Stimulated activated CD8-positive, alpha-beta memory T cell treated with anti-CD3 and anti-CD28 coated beads, Interleukin-4, amount 100 ng/mL, for 4 hours (primary cell): ENCODE measurements at regions not wholly inside any gene's neighbourhood (a gene's known extent, or its start where the extent isn't known, plus 50 kb on each side); places are given as distances from the start of the nearest gene placed in this dataset.
"Not testable (repeated sequence)": the region's sequence is repeated elsewhere in the genome, so short reads cannot be mapped to it uniquely, and the experiment has no call there.

ENCODE experiments used
- DNase-seq, 2 donors: peaks; one replicate each; pipeline ENCODE4 v3.0.0-alpha.2; 2020; ENCODE audit warnings: low read depth in 2 of 2, low spot score in 1 of 2

DNA sequence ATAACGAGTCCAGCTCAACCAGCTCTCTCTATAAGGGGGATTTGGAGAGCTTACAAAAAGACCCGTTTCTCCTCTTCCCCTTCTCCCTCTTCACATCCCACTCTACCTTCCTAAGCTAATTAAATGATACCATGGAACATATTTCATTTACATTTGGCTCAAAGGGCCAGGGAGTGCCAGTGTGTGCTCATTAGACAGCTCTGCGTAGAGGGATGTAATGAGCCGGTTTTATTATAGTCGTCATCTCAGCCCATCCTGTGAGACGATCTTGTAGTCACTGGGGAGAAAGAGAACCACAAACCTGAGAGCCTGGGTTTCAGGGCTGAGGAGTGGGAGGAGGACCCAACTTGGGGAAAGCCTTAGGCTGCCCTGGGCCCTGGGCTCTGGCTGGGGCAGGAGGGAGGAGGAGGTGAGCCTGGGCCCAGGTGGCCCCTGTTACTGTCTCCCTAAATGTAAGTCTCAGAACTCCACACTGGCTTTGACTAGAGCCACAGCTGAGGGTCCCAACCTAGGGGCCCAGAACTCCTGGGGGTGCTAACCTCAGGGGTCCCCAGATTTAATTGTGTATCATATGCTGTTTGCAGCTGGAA lies 354.6 kb downstream of the MATN1 start:
- DNase-seq, result no peak

- no peak for DNase-seq
These were observed 356.5 kb downstream of the MATN1 start for GRCh38 chr1:30366911-30367310.

- DNase-seq, result no peak
These were observed 357.2 kb downstream of the MATN1 start for GRCh38 chr1:30366199-30366598.

DNA sequence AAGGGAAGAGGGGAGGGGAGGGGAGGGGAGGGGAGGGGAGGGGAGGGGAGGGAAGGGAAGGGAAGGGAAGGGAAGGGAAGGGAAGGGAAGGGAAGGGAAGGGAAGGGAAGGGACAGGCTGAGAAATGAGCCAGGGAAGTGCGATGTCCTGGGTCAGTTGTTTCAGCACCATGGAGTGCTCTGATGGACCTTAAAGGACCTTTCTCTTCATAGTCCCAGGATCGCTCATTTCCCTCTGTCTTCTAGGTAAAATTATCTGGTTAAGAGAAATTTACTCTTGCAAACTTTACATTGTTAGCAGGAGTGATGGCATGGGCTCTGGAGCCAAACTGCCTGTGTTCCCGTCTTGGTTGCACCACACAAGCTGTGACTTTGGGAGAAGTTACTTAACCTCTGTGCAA lies 357.8 kb downstream of the MATN1 start:
- DNase-seq, result no peak

GRCh38 chr1:30363031-30363430 lies 360.4 kb downstream of the MATN1 start:
- no peak for DNase-seq

GRCh38 chr1:30362603-30362990 lies 360.8 kb downstream of the MATN1 start:
- DNase-seq, result no peak

GRCh38 chr1:30361890-30362602 lies 361.3 kb downstream of the MATN1 start:
- DNase-seq, result not testable (repeated sequence)

GRCh38 chr1:30360753-30361152 lies 362.6 kb downstream of the MATN1 start:
- no peak for DNase-seq

DNA sequence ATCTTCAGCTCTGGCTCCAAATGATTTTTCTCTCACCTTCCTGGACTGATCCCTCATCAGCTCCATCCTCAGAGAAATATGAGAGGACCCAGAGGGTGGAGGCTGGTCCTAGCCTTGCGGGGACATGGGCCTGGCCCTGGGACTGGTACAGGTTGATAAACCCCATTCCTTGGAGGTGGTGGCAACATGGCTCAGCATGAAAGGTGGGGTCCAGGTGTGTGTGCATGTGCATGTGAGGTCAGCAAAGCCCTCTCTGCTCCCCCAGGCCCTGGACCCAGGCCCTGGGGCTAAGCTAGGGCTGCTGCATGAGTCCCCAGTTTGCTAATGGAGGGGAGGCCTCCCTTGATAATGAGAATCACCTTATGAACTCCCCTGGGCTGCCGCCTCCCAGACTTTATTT lies 363.1 kb downstream of the MATN1 start:
- DNase-seq, result no peak

DNA sequence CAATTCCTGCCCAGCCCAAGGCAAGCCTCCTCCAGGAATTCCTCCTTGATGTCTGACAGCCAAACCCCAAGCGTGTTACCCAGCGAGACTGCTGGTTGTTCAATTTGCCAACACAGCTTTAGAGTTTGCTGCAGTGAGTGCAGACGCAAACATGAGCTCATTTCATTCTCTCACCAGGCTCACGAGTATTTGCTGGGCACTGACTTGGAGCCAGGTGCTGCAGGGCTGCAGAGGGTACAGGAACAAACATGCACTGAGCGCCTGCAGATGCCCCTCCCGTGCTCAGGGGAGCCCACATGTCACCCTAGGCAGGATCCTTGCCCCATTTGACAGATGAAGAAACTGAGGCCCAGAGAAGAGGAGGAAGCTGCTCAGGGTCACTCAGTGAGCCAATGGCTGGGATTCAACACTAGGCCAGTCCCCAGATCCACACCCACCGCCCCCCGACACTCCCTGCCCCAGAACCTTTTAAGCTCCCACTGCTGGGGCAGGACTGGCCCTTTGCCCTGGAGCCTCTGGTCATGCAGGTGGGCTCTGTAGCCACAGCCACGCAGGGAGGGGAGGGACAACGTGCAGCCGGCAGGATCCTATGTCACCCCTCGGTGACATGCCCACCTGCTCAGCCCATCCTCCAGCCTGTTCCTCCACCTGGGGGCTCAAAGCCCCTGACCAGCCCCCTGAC lies 363.7 kb downstream of the MATN1 start:
- DNase-seq, result no peak

DNA sequence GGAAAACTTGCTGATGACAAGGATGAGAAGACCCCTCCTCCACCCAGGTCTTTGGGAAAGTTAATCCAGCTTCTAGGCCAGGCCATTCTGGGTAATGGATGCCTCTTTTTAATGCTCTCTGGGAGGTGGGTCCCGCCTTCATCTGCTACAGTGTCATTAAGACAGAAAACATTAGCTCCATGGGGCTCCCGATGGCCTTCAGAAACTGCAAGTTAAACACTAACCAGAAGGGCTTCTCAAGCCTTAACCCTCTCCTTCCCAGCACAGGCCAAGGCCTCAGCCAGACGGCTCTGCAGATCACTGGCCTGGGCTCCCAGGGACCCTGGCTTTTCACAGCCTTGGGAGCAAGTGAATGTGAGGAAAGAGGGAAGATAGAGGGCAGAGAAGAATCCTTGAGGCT lies 364.9 kb downstream of the MATN1 start:
- DNase-seq, result no peak

GRCh38 chr1:30356839-30357238 lies 366.5 kb downstream of the MATN1 start:
- DNase-seq, result no peak

DNA sequence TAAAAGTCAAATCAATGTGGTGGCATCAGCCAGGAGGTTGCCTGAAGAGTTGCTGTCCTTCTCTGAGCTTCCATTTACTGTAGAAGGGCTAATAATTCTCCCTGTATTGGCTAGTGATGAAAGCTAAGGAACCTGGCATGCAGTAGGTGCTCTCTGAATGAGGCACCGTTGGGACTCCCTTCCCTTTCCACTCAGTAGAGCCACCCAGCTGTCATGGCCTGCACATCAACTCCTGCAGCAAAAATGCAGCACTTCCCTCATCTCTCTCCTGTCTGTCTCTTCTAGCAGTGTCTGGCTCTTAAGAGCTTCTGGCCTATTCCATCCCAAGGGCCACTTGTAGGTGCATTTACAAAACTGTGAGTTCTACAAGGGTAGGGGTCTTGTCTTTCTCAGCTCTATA lies 369.0 kb downstream of the MATN1 start:
- no peak for DNase-seq

DNA sequence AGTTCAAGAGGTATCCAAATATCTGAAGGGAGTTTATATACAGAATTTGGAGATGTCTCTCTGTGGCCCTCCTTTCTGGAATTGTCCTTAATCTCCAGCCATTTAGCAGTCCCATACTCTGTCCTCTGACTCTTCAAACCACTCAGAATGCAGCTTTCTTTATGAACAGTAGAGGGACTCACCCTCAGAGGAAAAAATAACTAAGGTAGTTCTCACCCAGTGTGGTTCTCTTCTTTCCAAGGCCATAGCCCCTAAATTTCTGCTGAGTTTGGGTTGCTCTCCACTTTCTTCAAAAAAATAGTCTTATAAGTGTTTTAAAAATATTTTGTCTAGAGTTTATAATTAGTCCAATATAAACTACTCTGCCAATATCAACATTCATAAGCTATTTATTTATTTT lies 369.7 kb downstream of the MATN1 start:
- no peak for DNase-seq

- no peak for DNase-seq
These were observed 375.2 kb downstream of the MATN1 start for GRCh38 chr1:30348147-30348546.

DNA sequence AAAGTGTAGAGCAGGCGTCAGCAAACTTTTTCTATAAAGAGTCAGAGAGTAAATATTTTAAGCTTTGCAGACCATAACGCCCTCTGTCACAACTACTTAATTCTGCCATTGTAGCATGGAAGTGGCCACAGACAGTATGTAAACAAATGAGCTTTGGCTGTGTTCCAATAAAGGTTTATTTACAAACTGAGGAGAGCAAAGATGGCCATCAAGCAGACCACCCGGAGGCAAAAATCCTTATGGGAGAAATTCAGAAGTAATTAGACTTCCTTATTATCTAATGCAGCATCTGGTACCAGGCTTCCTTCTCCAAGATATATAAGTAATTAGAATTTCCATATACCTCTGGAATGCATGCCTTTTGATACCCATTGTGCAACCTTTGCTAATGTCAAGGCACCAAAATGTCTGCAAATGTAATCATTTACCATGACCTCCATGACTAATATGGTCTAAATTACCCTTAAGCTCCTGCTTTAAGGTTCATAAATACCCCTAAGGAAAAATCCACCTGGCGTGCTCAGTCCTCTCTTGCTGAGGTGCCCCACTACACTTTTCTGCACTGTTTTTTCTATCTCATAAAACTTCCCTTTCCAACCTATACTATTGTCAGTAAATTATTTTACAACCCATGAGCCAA lies 377.8 kb downstream of the MATN1 start:
- DNase-seq, result no peak

DNA sequence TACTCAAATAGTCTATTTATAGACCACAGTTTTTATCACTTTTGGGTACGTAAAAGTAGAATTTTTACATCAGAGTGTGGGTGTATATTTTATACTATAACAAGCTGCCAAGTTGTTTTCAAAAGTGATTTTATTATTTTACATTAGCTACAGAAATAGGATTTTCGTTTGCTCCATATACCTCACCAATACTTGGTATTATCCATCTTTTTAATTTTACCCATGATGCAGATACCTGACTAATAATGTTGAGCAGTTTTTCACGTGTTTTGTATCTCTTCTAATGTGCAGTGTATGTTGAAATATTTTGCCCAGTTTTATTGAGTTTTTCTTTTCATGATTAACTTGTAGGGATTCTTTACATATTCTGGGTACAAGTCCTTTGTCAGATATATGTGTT lies 379.8 kb downstream of the MATN1 start:
- no peak for DNase-seq

DNA sequence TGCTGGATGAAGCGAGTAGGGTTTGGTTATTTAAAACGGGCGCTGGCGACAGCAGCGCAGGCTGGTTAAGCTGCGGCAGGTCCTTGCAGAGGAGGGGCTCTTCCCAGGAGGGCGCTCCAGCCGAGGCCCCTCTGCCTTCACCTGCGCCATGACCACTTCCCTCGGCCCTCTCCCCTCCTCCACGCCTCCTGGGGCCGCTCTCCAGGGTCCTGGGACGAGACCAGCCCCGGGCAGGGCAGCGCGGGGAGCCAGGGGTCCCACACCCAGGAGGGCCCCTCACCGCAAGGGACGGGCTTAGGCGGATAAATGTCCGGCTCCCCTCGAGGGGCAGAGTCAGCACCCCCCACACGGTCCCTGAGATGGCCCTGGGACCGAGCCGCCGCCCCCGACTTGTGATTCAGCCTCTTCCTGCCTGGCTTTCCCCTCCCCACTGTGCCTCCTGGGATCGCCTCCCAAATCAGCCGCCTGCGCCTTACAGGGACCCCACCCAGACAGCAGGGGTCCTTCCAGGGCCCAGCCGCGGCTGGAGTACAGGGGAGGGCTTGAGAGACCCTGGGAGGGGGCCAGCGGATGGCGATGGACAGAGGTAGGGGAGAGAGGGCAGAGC lies 380.7 kb downstream of the MATN1 start:
- no peak for DNase-seq

DNA sequence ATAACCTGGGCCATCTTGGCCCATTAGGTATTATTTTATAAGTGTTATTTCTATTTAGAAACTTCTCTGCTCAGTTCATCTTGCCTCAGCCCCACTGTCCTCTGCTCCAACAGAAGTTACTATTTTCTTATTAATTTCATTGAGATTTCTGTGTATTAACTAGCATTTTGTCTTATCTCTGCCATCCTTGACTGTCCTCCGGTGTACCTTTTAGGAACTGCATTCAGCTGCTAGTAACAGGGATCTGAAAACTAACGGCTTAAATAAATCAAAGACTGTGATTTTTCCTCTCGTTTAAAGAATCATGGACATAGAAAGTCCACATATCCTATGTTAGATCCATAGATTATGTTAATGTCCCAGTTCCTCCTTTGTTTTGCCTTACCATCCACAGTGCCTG lies 382.5 kb downstream of the MATN1 start:
- DNase-seq, result no peak

DNA sequence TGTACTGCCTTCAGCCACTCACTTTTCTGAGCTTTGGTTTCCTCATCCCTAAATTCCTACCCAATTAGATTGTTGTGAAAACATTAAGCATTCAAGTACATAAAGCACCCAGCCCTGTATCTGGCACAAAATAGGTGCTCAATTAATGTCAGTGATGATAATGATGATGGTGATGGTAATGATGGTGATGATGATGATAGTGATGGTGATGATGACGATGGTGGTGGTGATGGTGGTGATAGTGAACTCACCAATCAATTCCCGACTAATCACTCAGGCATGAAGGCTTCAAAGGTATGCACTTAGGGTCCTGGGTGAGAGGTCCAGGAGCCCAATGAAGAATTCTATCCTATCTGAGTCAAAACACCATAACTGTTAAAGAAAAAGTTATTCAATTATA lies 383.5 kb downstream of the MATN1 start:
- DNase-seq, result no peak

GRCh38 chr1:30338765-30339164 lies 384.6 kb downstream of the MATN1 start:
- DNase-seq, result no peak

DNA sequence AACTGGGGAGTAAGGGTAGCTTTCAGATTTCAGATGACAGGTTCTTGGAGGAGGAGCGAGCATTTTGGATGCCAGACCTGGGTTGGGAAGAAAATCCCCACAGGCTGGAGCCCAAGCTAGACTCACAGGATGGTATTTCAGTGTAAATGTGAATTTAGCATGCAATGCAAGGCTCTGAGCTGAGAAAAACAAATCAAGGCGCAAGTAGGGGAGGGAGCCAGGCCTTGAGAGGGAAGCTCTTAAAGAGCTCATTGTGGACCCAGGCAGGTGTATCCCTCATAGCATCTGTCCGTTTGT lies 386.1 kb downstream of the MATN1 start:
- DNase-seq, result no peak
